Astrocyte (in vitro differentiated cells and primary cell): ENCODE measurements at regions not wholly inside any gene's neighbourhood (a gene's known extent, or its start where the extent isn't known, plus 50 kb on each side); places are given as distances from the start of the nearest gene placed in this dataset.

Experiments used
- DNase-seq: peaks from one replicate; pipeline ENCODE4 v3.0.0-alpha.2; 2010; ENCODE audit warnings: low read depth
- FAIRE-seq: peaks from 2 replicates; lab custom pipeline; 2011; peaks lifted over from hg19 to GRCh38; lab: Jason Lieb, UNC
- H2AFZ ChIP-seq: 2 replicates; pipeline ENCODE4 v1.6.0; 2012; ENCODE audit warnings: low read depth, low read length, inconsistent platforms
- H3K27ac ChIP-seq: 2 replicates; pipeline ENCODE4 v1.5.1; 2011; ENCODE audit warnings: low read depth, low read length, inconsistent platforms
- H3K27me3 ChIP-seq: 2 replicates; pipeline ENCODE4 v1.6.0; 2011; ENCODE audit warnings: low read length, inconsistent platforms; ENCODE audit not compliant: insufficient read depth
- H3K36me3 ChIP-seq: 2 replicates; pipeline ENCODE4 v1.5.1; 2011; ENCODE audit warnings: low read length, inconsistent platforms; ENCODE audit not compliant: insufficient read depth
- H3K4me1 ChIP-seq: 2 replicates; pipeline ENCODE4 v1.5.1; 2011; ENCODE audit warnings: low read length, inconsistent platforms; ENCODE audit not compliant: insufficient read depth
- H3K4me2 ChIP-seq: 2 replicates; pipeline ENCODE4 v1.6.0; 2012; ENCODE audit warnings: low read length, inconsistent platforms
- H3K4me3 ChIP-seq: 2 replicates; pipeline ENCODE4 v1.5.1; 2011; ENCODE audit warnings: low read depth, mild to moderate bottlenecking, low read length, inconsistent platforms; ENCODE audit not compliant: insufficient read depth
- H3K79me2 ChIP-seq: 2 replicates; pipeline ENCODE4 v1.6.0; 2012; ENCODE audit warnings: mild to moderate bottlenecking, low read length, inconsistent platforms; ENCODE audit not compliant: insufficient read depth
- H3K9ac ChIP-seq: 2 replicates; pipeline ENCODE4 v1.6.0; 2012; ENCODE audit warnings: mild to moderate bottlenecking, low read length, inconsistent platforms
- H3K9me3 ChIP-seq: 2 replicates; pipeline ENCODE4 v1.5.1; 2012; ENCODE audit warnings: low read depth, mild to moderate bottlenecking, low read length, inconsistent platforms; ENCODE audit not compliant: insufficient read depth
- H4K20me1 ChIP-seq: 2 replicates; pipeline ENCODE4 v1.6.0; 2012; ENCODE audit warnings: low read length, inconsistent platforms; ENCODE audit not compliant: insufficient read depth
- H3K27ac Mint-ChIP-seq: one replicate; pipeline ENCODE4 v1.8.0; 2021; ENCODE audit warnings: mild to moderate bottlenecking, mixed read lengths; ENCODE audit not compliant: unreplicated experiment
- H3K27me3 Mint-ChIP-seq: one replicate; pipeline ENCODE4 v1.8.0; 2021; ENCODE audit warnings: low read depth, mixed read lengths; ENCODE audit not compliant: unreplicated experiment
- H3K36me3 Mint-ChIP-seq: one replicate; pipeline ENCODE4 v1.8.0; 2021; ENCODE audit warnings: low read depth, mixed read lengths; ENCODE audit not compliant: unreplicated experiment
- H3K4me1 Mint-ChIP-seq: one replicate; pipeline ENCODE4 v1.8.0; 2021; ENCODE audit warnings: low read depth, mixed read lengths; ENCODE audit not compliant: unreplicated experiment
- H3K4me3 Mint-ChIP-seq: one replicate; pipeline ENCODE4 v1.8.0; 2021; ENCODE audit warnings: mild to moderate bottlenecking, moderate library complexity, mixed read lengths; ENCODE audit not compliant: unreplicated experiment
- H3K9me3 Mint-ChIP-seq: one replicate; pipeline ENCODE4 v1.8.0; 2021; ENCODE audit warnings: mild to moderate bottlenecking, mixed read lengths; ENCODE audit not compliant: unreplicated experiment
- CTCF ChIP-seq: IDR thresholded peaks from 2 replicates; pipeline ENCODE4 v1.5.1; 2011; ENCODE audit warnings: low read depth, mild to moderate bottlenecking, inconsistent platforms, low read length, moderate library complexity; ENCODE audit not compliant: insufficient read depth
- EZH2 ChIP-seq: IDR thresholded peaks from 2 replicates; pipeline ENCODE4 v1.6.1; 2012; ENCODE audit warnings: mild to moderate bottlenecking, low read length, inconsistent platforms; ENCODE audit not compliant: insufficient read depth

- FAIRE-seq (no peak), DNase-seq (no peak)
- no peak overlapping the region for H3K4me3 ChIP-seq
- no peak overlapping the region for H3K27ac Mint-ChIP-seq
- no peak overlapping the region for H3K4me2 ChIP-seq
- H3K9ac ChIP-seq = no peak overlapping the region
- no peaks in the 10 kb centered on the region for H3K79me2 ChIP-seq
- no peaks in the 10 kb centered on the region for H3K9me3 Mint-ChIP-seq
- no peak overlapping the region for H3K4me3 Mint-ChIP-seq
- no peaks in the 10 kb centered on the region for H3K36me3 Mint-ChIP-seq
- H3K36me3 ChIP-seq = no peaks in the 10 kb centered on the region
- no peaks in the 10 kb centered on the region for H3K4me1 Mint-ChIP-seq
- H2AFZ ChIP-seq = no peak overlapping the region
- no peaks in the 10 kb centered on the region for H3K27me3 ChIP-seq
- H3K27ac ChIP-seq = no peak overlapping the region
- no peaks in the 10 kb centered on the region for H3K27me3 Mint-ChIP-seq
- TF ChIP-seq CTCF (no peak), EZH2 (no peak)
- no peaks in the 10 kb centered on the region for H4K20me1 ChIP-seq
- H3K9me3 ChIP-seq = no peaks in the 10 kb centered on the region
- H3K4me1 ChIP-seq = no peaks in the 10 kb centered on the region
Observed at GRCh38 chr3:153462545-153462944, 300.5 kb downstream of the RAP2B start.

- Histone ChIP-seq H3K9me3 (no peaks in the 10 kb centered on the region), H3K4me1 (no peaks in the 10 kb centered on the region), H2AFZ (no peak overlapping the region), H3K27me3 (no peaks in the 10 kb centered on the region), H4K20me1 (no peaks in the 10 kb centered on the region), H3K27ac (no peak overlapping the region), H3K79me2 (no peaks in the 10 kb centered on the region), H3K4me2 (no peak overlapping the region), H3K4me3 (no peak overlapping the region), H3K36me3 (no peaks in the 10 kb centered on the region), H3K9ac (no peak overlapping the region)
- no peaks in the 10 kb centered on the region for H3K36me3 Mint-ChIP-seq
- FAIRE-seq (no peak), DNase-seq (no peak)
- H3K4me3 Mint-ChIP-seq = no peak overlapping the region
- no peaks in the 10 kb centered on the region for H3K27me3 Mint-ChIP-seq
- H3K27ac Mint-ChIP-seq = no peak overlapping the region
- H3K4me1 Mint-ChIP-seq = no peaks in the 10 kb centered on the region
- TF ChIP-seq CTCF (no peak), EZH2 (no peak)
- H3K9me3 Mint-ChIP-seq = no peaks in the 10 kb centered on the region
Observed at GRCh38 chr3:153463895-153464294, 301.9 kb downstream of the RAP2B start.

GRCh38 chr3:153469162-153469561 lies 307.1 kb downstream of the RAP2B start:
- Histone ChIP-seq H2AFZ (no peak overlapping the region), H3K36me3 (no peaks in the 10 kb centered on the region), H3K79me2 (no peaks in the 10 kb centered on the region), H3K4me1 (no peaks in the 10 kb centered on the region), H4K20me1 (no peaks in the 10 kb centered on the region), H3K27me3 (no peaks in the 10 kb centered on the region), H3K27ac (no peak overlapping the region), H3K4me2 (no peak overlapping the region), H3K9me3 (no peaks in the 10 kb centered on the region), H3K4me3 (no peak overlapping the region), H3K9ac (no peak overlapping the region)
- TF ChIP-seq CTCF = no peak
- TF ChIP-seq EZH2 = no peak
- H3K27ac Mint-ChIP-seq = no peak overlapping the region
- H3K4me3 Mint-ChIP-seq = no peak overlapping the region
- FAIRE-seq (no peak), DNase-seq (no peak)
- no peaks in the 10 kb centered on the region for H3K4me1 Mint-ChIP-seq
- no peaks in the 10 kb centered on the region for H3K36me3 Mint-ChIP-seq
- H3K27me3 Mint-ChIP-seq = no peaks in the 10 kb centered on the region
- peaks cover 2% of the 10 kb centered on the region for H3K9me3 Mint-ChIP-seq
